ENCODE measurements at regions not wholly inside any gene's neighbourhood (a gene's known extent, or its start where the extent isn't known, plus 50 kb on each side); places are given as distances from the start of the nearest gene placed in this dataset.

DNA sequence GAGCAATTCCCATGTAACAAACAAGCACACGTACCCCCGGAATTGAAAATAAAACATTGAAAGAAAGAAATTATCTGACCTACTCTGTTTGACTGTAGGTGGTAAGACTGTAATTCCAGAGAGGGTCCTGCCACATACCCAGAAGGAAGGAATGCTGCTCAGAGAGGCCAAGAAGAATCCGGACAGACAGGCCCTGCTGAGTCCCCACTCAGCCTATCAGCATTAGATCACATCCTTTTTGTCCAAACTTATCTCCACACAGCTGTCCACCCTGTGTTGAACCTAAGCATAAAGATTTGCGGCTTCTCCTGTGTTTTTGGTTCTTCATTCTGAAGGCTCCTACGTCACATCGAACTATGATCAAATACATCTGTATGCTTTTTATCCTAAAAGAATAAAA, 591.9 kb downstream of the QKI start:
- TF ChIP-seq, protein P1, sequence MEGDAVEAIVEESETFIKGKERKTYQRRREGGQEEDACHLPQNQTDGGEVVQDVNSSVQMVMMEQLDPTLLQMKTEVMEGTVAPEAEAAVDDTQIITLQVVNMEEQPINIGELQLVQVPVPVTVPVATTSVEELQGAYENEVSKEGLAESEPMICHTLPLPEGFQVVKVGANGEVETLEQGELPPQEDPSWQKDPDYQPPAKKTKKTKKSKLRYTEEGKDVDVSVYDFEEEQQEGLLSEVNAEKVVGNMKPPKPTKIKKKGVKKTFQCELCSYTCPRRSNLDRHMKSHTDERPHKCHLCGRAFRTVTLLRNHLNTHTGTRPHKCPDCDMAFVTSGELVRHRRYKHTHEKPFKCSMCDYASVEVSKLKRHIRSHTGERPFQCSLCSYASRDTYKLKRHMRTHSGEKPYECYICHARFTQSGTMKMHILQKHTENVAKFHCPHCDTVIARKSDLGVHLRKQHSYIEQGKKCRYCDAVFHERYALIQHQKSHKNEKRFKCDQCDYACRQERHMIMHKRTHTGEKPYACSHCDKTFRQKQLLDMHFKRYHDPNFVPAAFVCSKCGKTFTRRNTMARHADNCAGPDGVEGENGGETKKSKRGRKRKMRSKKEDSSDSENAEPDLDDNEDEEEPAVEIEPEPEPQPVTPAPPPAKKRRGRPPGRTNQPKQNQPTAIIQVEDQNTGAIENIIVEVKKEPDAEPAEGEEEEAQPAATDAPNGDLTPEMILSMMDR (IDR thresholded peaks at IDR 0.05; ENCODE audit: insufficient read depth, low read length, poor library complexity, severe bottlenecking), result no peak
- no peak for TF ChIP-seq EZH2phosphoT487 (conservative IDR thresholded peaks at IDR 0.05; ENCODE audit: low read length)
